K562 (cell line): ENCODE measurements at regions not wholly inside any gene's neighbourhood (a gene's known extent, or its start where the extent isn't known, plus 50 kb on each side); places are given as distances from the start of the nearest gene placed in this dataset.
A peak's percentile ranks its signal among the peaks of the same experiment; 100 is the strongest.

ENCODE experiments used
- ATAC-seq: fragments of 200-7000 bp; cut with Tn5 transposase; 3 replicates; pipeline ENCODE4 v1.9.1; 2020; ENCODE audit warnings: moderate library complexity
- BruUV-seq: library from RNA; stranded (reverse); fragments of 400-500 nt; replicated peaks from 2 replicates; lab custom pipeline; 2021; lab: Mats Ljungman, UMichigan
- CTCF ChIA-PET: fragments of 300-600 bp; formaldehyde crosslinking; extraction: SDS; loops from one replicate; lab custom pipeline; 2021; ENCODE audit warnings: low intra/inter-chr PET ratio; lab: Yijun Ruan, JAX
- POLR2A ChIA-PET: fragments of 300-600, 350-650 bp; sonication (Branson Sonifier 250); formaldehyde crosslinking; extraction: SDS; loops from one replicate; lab custom pipeline; 2021; ENCODE audit warnings: antibody characterized with exemption, inconsistent platforms; lab: Yijun Ruan, JAX
- DNase-seq, 4 experiments: peaks; one replicate each; pipeline versions ENCODE4 v3.0.0 to v3.0.0-alpha.2; 2011 to 2018; ENCODE audit warnings: low spot score in 3 of 4, mixed read lengths in 3 of 4; ENCODE audit errors: extremely low read depth in 1 of 4
- FAIRE-seq: peaks from 2 replicates; lab custom pipeline; 2011; peaks lifted over from hg19 to GRCh38; lab: Jason Lieb, UNC
- H2AFZ ChIP-seq: 2 replicates; pipeline ENCODE4 v1.6.0; 2011; ENCODE audit warnings: low read depth, low read length, control low read depth, inconsistent platforms
- H3K27ac ChIP-seq: fragments of 200-600 bp; 3 replicates; pipeline ENCODE4 v1.8.0; 2011; ENCODE audit warnings: low read depth, mild to moderate bottlenecking, control low read depth, inconsistent platforms, low read length, moderate library complexity, mixed read lengths; ENCODE audit errors: extremely low read depth
- H3K27me3 ChIP-seq, 2 experiments: fragments of 300-600 bp in 1 of 2; 2 replicates in 1 of 2; 3 replicates in 1 of 2; pipeline versions ENCODE4 v1.6.0 to v1.8.0; 2011; ENCODE audit warnings: inconsistent platforms in 2 of 2, low read length in 2 of 2, mild to moderate bottlenecking in 1 of 2, mixed read lengths in 1 of 2, moderate library complexity in 1 of 2; ENCODE audit not compliant: control insufficient read depth in 2 of 2, insufficient read depth in 2 of 2
- H3K36me3 ChIP-seq: fragments of 300-600 bp; 3 replicates; pipeline ENCODE4 v1.8.0; 2011; ENCODE audit warnings: mild to moderate bottlenecking, low read length, inconsistent platforms; ENCODE audit not compliant: control insufficient read depth, insufficient read depth
- H3K4me1 ChIP-seq, 2 experiments: fragments of 200-600 bp in 1 of 2; replicated peaks in 1 of 2; 2 replicates in 1 of 2; 3 replicates in 1 of 2; pipeline versions ENCODE4 v1.5.1 to v1.8.0; 2011; ENCODE audit warnings: inconsistent platforms in 2 of 2, low read length in 2 of 2, mild to moderate bottlenecking in 1 of 2, mixed read lengths in 1 of 2, moderate library complexity in 1 of 2; ENCODE audit not compliant: control insufficient read depth in 2 of 2, insufficient read depth in 2 of 2
- H3K4me2 ChIP-seq: 2 replicates; pipeline ENCODE4 v1.6.1; 2011; ENCODE audit warnings: low read length, control low read depth, inconsistent platforms, mixed read lengths; ENCODE audit not compliant: insufficient read depth
- H3K4me3 ChIP-seq: fragments of 200-600 bp; sonication (generic), shearing (Covaris generic); 2 replicates; pipeline ENCODE4 v1.5.1; 2016; ENCODE audit warnings: control low read depth, inconsistent platforms
- H3K79me2 ChIP-seq: fragments of 200-600 bp; 3 replicates; pipeline ENCODE4 v1.8.0; 2011; ENCODE audit warnings: low read length, inconsistent platforms; ENCODE audit not compliant: control insufficient read depth, insufficient read depth
- H3K9ac ChIP-seq, 2 experiments: 2 replicates each; pipeline versions ENCODE4 v1.6.0 to v1.6.1; 2011; ENCODE audit warnings: low read depth in 2 of 2, low read length in 2 of 2, control low read depth in 1 of 2, inconsistent platforms in 1 of 2, mild to moderate bottlenecking in 1 of 2, mixed read lengths in 1 of 2; ENCODE audit not compliant: insufficient read depth in 1 of 2
- H3K9me1 ChIP-seq: one replicate; pipeline ENCODE4 v1.6.0; 2011; ENCODE audit warnings: inconsistent platforms, mild to moderate bottlenecking, low read length, moderate library complexity; ENCODE audit not compliant: control insufficient read depth, insufficient read depth
- H3K9me3 ChIP-seq: replicated peaks from 2 replicates; pipeline ENCODE4 v1.5.1; 2011; ENCODE audit warnings: low read depth, low read length, inconsistent platforms; ENCODE audit not compliant: control insufficient read depth, insufficient read depth
- H4K20me1 ChIP-seq: replicated peaks from 2 replicates; pipeline ENCODE4 v1.6.1; 2011; ENCODE audit warnings: low read length, inconsistent platforms, mixed read lengths; ENCODE audit not compliant: control insufficient read depth, insufficient read depth
- EGR1 ChIP-seq: fragments of 450-650 bp; conservative IDR thresholded peaks from 2 replicates; pipeline ENCODE4 v1.6.1; 2017; ENCODE audit warnings: mild to moderate bottlenecking
- IFI16 ChIP-seq: fragments of 250-450 bp; sonication (Bioruptor Pico); IDR thresholded peaks from 2 replicates; pipeline ENCODE4 v2.1.2; 2022; ENCODE audit warnings: mild to moderate bottlenecking, inconsistent platforms
- SIX5 ChIP-seq, 2 experiments: IDR thresholded peaks; 2 replicates each; pipeline ENCODE4 v1.6.1; 2011; ENCODE audit warnings: low read length in 2 of 2, borderline replicate concordance in 1 of 2, low read depth in 1 of 2, mild to moderate bottlenecking in 1 of 2, moderate library complexity in 1 of 2; ENCODE audit not compliant: insufficient read depth in 1 of 2
- SRF ChIP-seq, 2 experiments: fragments of 250-450, 450-650 bp in 1 of 2; sonication (Bioruptor Pico) in 1 of 2; sonication (generic) in 1 of 2; formaldehyde crosslinking; IDR thresholded peaks; 2 replicates each; pipeline versions ENCODE4 v1.5.0 to v1.5.1; 2020 to 2022; ENCODE audit warnings: mild to moderate bottlenecking in 1 of 2, missing genetic modification reagents in 1 of 2
- WGBS: fragments of 100-300 bp; shearing (Covaris generic); methylation state at CpG from one replicate; pipeline ENCODE4 v1.1.6; 2016; ENCODE audit warnings: low coverage, mixed read lengths; ENCODE audit not compliant: insufficient coverage; ENCODE audit errors: missing lambda C conversion rate; 5-methylcytosine and 5-hydroxymethylcytosine counted together
- in situ Hi-C: fragments of 300-500 bp; cut with MboI; formaldehyde crosslinking; loops from 4 replicates; pipeline ENCODE4 v1.15.0; 2018; ENCODE audit warnings: inconsistent platforms, mixed read lengths
- intact Hi-C: fragments of 100-400 bp; cut with micrococcal nuclease; formaldehyde crosslinking; loops from 2 replicates; pipeline ENCODE4 v1.14.2; 2022

DNA sequence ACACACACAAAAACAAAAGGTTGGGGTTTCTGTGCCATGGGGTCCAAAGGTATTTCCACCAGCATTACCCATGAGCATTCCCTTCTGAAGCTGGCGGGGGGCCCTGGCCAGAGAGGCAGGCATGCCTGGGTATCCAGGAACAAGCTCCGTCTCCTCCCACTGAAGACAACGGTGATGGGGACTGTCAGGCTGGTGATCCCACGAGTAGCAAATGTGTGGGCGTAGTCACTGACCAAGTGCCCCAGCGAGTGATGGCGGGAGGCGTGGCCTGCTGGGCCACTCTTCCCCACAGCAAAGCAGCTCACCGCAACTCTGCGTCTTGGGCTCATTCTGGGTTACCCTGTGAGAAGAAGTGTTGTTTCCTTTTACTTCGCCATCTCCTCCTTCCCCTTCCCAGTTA, 270.6 kb downstream of the CDCA7 start:
- in situ Hi-C loops = no loop called here
- no peaks in the 10 kb centered on the region for H3K9me3 ChIP-seq
- H3K4me3 ChIP-seq = no peak overlapping the region
- H4K20me1 ChIP-seq = no peaks in the 10 kb centered on the region
- no peak overlapping the region for H3K4me2 ChIP-seq
- TF ChIP-seq EGR1 (peak; percentile 64), SIX5 (IDR thresholded peaks at IDR 0.05; ENCODE audit: borderline replicate concordance in 1 of 2, insufficient read depth in 1 of 2, low read depth in 1 of 2, low read length in 2 of 2) (no peak)
- TF ChIP-seq, all 486 proteins: peak for 1
- DNase-seq (peak; percentile 16 to 24 (median 19)), FAIRE-seq (no peak), ATAC-seq (peak; percentile 56; the same call in 2 of the 3 replicates)
- intact Hi-C loops = no loop called here
- CTCF ChIA-PET = no interaction called here
- H3K9me1 ChIP-seq = peaks cover 5% of the 10 kb centered on the region
- H3K79me2 ChIP-seq = no peaks in the 10 kb centered on the region
- no peaks in the 10 kb centered on the region for H3K4me1 ChIP-seq
- 0% methylated on average over 11 of the region's 11 CpGs for WGBS
- POLR2A ChIA-PET = interaction anchor here (0.7 to 1.2 kb wide), 3 partner anchors 14 to 461 kb away, joined by 3 read pairs; no protein-coding TSS in a partner anchor
- no peak overlapping the region for H3K9ac ChIP-seq
- no peak overlapping the region for H3K27ac ChIP-seq
- no peak overlapping the region for H2AFZ ChIP-seq
- H3K36me3 ChIP-seq = no peaks in the 10 kb centered on the region
- H3K27me3 ChIP-seq = peaks cover 24 to 31% of the 10 kb centered on the region in 2 experiments
- BruUV-seq = no TSS peak

DNA sequence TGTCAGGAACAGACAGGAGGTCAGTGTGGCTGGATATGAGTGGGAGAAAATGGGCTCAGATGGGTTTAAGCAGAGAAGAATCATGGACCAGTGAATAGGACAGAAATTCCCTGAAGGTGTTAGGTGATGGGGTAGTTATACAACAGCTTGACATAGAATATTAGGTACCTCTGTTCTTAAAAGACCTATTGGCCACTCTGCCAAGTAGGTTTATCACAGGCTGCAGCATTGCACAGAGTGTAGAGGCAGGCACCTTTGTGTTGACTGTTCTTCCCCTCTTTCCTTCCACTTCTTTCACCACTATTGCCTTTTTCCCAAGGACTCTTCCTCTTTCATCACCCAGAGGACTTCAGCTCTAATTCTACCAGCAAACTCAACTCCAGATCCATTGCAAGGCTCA, 274.4 kb downstream of the CDCA7 start:
- intact Hi-C loops = no loop called here
- Histone ChIP-seq H3K9me3 (no peaks in the 10 kb centered on the region), H3K36me3 (no peaks in the 10 kb centered on the region), H4K20me1 (no peaks in the 10 kb centered on the region), H3K79me2 (no peaks in the 10 kb centered on the region), H2AFZ (no peak overlapping the region), H3K9ac (no peak overlapping the region), H3K4me3 (no peak overlapping the region), H3K27me3 (peaks cover 12 to 23% of the 10 kb centered on the region in 2 experiments; a peak in 4 of 5 replicates), H3K4me2 (no peak overlapping the region), H3K27ac (no peak overlapping the region), H3K4me1 (no peaks in the 10 kb centered on the region), H3K9me1 (no peaks in the 10 kb centered on the region)
- ATAC-seq (no peak), FAIRE-seq (no peak), DNase-seq (no peak)
- no peak for TF ChIP-seq IFI16 (CRISPR knock-in tag)
- TF ChIP-seq SRF (CRISPR knock-in tag; IDR thresholded peaks at IDR 0.05) = no peak
- BruUV-seq = no TSS peak
- POLR2A ChIA-PET = no interaction called here
- CTCF ChIA-PET = no interaction called here
- in situ Hi-C loops = no loop called here
